HL-60 (cell line): ENCODE measurements at regions not wholly inside any gene's neighbourhood (a gene's known extent, or its start where the extent isn't known, plus 50 kb on each side); places are given as distances from the start of the nearest gene placed in this dataset.

Source experiments
- CTCF ChIP-seq: IDR thresholded peaks from one replicate; pipeline ENCODE4 v1.5.1; 2011; ENCODE audit warnings: low read length, control low read depth, inconsistent platforms; ENCODE audit not compliant: insufficient read depth
- POLR2AphosphoS5 ChIP-seq: IDR thresholded peaks from 2 replicates; pipeline ENCODE4 v1.6.1; 2012; ENCODE audit warnings: low read depth

- TF ChIP-seq CTCF = no peak
- TF ChIP-seq POLR2AphosphoS5 = no peak
Observed at GRCh38 chr12:88833641-88834116, 253.4 kb upstream of the KITLG start.
